ENCODE measurements at regions not wholly inside any gene's neighbourhood (a gene's known extent, or its start where the extent isn't known, plus 50 kb on each side); places are given as distances from the start of the nearest gene placed in this dataset.

DNA sequence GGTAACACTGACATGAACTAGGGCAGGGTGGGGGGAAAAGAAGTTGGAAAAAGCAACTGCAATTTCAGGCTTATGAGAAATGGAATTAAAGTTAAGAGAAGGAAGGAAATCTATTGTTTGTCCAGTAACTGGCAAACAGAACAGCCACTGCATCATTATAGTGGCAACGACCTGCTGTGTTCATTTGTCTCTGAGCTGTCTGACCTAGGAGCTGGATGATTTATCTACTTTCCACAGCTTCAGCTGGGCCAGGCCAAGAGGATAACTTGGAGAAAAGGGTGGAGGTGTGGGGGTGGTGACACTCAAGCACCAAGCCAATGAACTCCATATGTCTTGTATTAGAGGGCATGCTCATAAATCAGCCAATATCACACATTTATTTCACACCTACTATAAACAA lies 291.5 kb upstream of the KLHL29 start:
- Histone ChIP-seq H3K9me3 (ENCODE audit: low read length) (peaks cover 30% of the 10 kb centered on the region), H2AFZ (ENCODE audit: low read length) (no peak overlapping the region), H3K9ac (ENCODE audit: insufficient read depth, low read depth, low read length) (no peak overlapping the region), H4K20me1 (ENCODE audit: insufficient read depth, low read length) (no peaks in the 10 kb centered on the region), H3K36me3 (replicated peaks in 1 of 2; ENCODE audit: control insufficient read depth in 1 of 2, insufficient read depth in 2 of 2, low read length in 2 of 2) (no peaks in the 10 kb centered on the region), H3K4me3 (replicated peaks in 1 of 3; ENCODE audit: insufficient read depth in 1 of 3, low read depth in 2 of 3, low read length in 3 of 3) (no peak overlapping the region), H3K27me3 (ENCODE audit: control insufficient read depth in 1 of 2, insufficient read depth in 2 of 2, low read length in 2 of 2) (no peaks in the 10 kb centered on the region), H3K27ac (ENCODE audit: extremely low read length, insufficient read depth, low read length) (no peak overlapping the region), H3K4me1 (ENCODE audit: insufficient read depth, low read length) (no peaks in the 10 kb centered on the region), H3K4me2 (ENCODE audit: low read depth, low read length) (no peak overlapping the region), H3K79me2 (ENCODE audit: insufficient read depth, low read length) (no peaks in the 10 kb centered on the region)
- POLR2A ChIA-PET, result no interaction called here
- CTCF ChIA-PET (ENCODE audit: low intra/inter-chr PET ratio, low total read pairs), result no interaction called here
- no peak for ATAC-seq
- no peak for FAIRE-seq
- intact Hi-C loops (cut with micrococcal nuclease; ENCODE audit: unreplicated experiment), result no loop called here
- 0% methylated on average over 1 of the region's 1 CpG for WGBS (ENCODE audit: low lambda C conversion rate)
- in situ Hi-C loops (cut with HindIII; ENCODE audit: extremely low pct_ligation_motif_present, low pct_unique_long_range_greater_than_20kb), result no loop called here
- TF ChIP-seq, protein P1, sequence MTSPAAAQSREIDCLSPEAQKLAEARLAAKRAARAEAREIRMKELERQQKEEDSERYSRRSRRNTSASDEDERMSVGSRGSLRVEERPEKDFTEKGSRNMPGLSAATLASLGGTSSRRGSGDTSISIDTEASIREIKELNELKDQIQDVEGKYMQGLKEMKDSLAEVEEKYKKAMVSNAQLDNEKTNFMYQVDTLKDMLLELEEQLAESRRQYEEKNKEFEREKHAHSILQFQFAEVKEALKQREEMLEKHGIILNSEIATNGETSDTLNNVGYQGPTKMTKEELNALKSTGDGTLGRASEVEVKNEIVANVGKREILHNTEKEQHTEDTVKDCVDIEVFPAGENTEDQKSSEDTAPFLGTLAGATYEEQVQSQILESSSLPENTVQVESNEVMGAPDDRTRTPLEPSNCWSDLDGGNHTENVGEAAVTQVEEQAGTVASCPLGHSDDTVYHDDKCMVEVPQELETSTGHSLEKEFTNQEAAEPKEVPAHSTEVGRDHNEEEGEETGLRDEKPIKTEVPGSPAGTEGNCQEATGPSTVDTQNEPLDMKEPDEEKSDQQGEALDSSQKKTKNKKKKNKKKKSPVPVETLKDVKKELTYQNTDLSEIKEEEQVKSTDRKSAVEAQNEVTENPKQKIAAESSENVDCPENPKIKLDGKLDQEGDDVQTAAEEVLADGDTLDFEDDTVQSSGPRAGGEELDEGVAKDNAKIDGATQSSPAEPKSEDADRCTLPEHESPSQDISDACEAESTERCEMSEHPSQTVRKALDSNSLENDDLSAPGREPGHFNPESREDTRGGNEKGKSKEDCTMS (CRISPR knock-in tag; conservative IDR thresholded peaks at IDR 0.05), result no peak
- TF ChIP-seq HES4 (CRISPR knock-in tag; IDR thresholded peaks at IDR 0.05; ENCODE audit: borderline replicate concordance) (no peak), ATM (IDR thresholded peaks at IDR 0.05; ENCODE audit: borderline replicate concordance) (no peak), NFIC (IDR thresholded peaks at IDR 0.05; ENCODE audit: low read length) (no peak), MIER3 (CRISPR knock-in tag; IDR thresholded peaks at IDR 0.05; ENCODE audit: borderline replicate concordance) (no peak), TRIM24 (CRISPR knock-in tag; IDR thresholded peaks at IDR 0.05) (no peak), KLF9 (CRISPR knock-in tag; IDR thresholded peaks at IDR 0.05; ENCODE audit: low read depth) (no peak), ERF (CRISPR knock-in tag; IDR thresholded peaks at IDR 0.05) (no peak), ZNF781 (CRISPR knock-in tag; IDR thresholded peaks at IDR 0.05; ENCODE audit: borderline replicate concordance, not compliant biosample characterization) (no peak), MBD4 (IDR thresholded peaks at IDR 0.05; ENCODE audit: borderline replicate concordance, low read length) (no peak), EP300 (IDR thresholded peaks at IDR 0.05; ENCODE audit: low read depth in 2 of 2, low read length in 2 of 2) (no peak), EP300 (CRISPR knock-in tag; IDR thresholded peaks at IDR 0.05; ENCODE audit: borderline replicate concordance) (no peak), SCMH1 (CRISPR knock-in tag; IDR thresholded peaks at IDR 0.05; ENCODE audit: borderline replicate concordance) (no peak)
- TF ChIP-seq, protein P2, sequence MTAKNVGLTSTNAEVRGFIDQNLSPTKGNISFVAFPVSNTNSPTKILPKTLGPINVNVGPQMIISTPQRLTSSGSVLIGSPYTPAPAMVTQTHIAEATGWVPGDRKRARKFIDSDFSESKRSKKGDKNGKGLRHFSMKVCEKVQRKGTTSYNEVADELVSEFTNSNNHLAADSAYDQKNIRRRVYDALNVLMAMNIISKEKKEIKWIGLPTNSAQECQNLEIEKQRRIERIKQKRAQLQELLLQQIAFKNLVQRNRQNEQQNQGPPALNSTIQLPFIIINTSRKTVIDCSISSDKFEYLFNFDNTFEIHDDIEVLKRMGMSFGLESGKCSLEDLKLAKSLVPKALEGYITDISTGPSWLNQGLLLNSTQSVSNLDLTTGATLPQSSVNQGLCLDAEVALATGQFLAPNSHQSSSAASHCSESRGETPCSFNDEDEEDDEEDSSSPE (CRISPR knock-in tag; IDR thresholded peaks at IDR 0.05), result no peak
- no peak for DNase-seq (ENCODE audit: low spot score)
- BruUV-seq (replicated peaks), result no TSS peak

All from HepG2 (cell line).